MCF 10A (cell line): ENCODE measurements at regions not wholly inside any gene's neighbourhood (a gene's known extent, or its start where the extent isn't known, plus 50 kb on each side); places are given as distances from the start of the nearest gene placed in this dataset.

ENCODE experiments used
- BruUV-seq: library from RNA; stranded (reverse); fragments of 400-500 nt; replicated peaks from 2 replicates; lab custom pipeline; 2021; lab: Mats Ljungman, UMichigan
- CTCF ChIA-PET: fragments of 300-600 bp; sonication (Branson Sonifier 250); formaldehyde crosslinking; extraction: SDS; loops from one replicate; lab custom pipeline; 2021; ENCODE audit warnings: antibody characterized with exemption, inconsistent platforms; lab: Yijun Ruan, JAX
- POLR2A ChIA-PET: fragments of 300-600, 350-650 bp; sonication (Branson Sonifier 250); formaldehyde crosslinking; extraction: SDS; loops from one replicate; lab custom pipeline; 2020; ENCODE audit warnings: antibody characterized with exemption, inconsistent platforms; lab: Yijun Ruan, JAX
- DNase-seq: peaks from one replicate; pipeline ENCODE4 v3.0.0-alpha.2; 2018; ENCODE audit not compliant: unreplicated experiment
- H3K27ac Mint-ChIP-seq: one replicate; pipeline ENCODE4 v1.8.0; 2022; ENCODE audit warnings: mild to moderate bottlenecking, low read depth, mixed read lengths; ENCODE audit not compliant: unreplicated experiment
- H3K27me3 Mint-ChIP-seq: one replicate; pipeline ENCODE4 v1.8.0; 2022; ENCODE audit warnings: mixed read lengths; ENCODE audit not compliant: insufficient read depth, unreplicated experiment
- H3K36me3 Mint-ChIP-seq: one replicate; pipeline ENCODE4 v1.8.0; 2022; ENCODE audit warnings: mild to moderate bottlenecking, moderate library complexity, mixed read lengths; ENCODE audit not compliant: insufficient read depth, unreplicated experiment
- H3K4me1 Mint-ChIP-seq: one replicate; pipeline ENCODE4 v1.8.0; 2022; ENCODE audit warnings: mixed read lengths; ENCODE audit not compliant: insufficient read depth, unreplicated experiment
- H3K4me3 Mint-ChIP-seq: one replicate; pipeline ENCODE4 v1.8.0; 2022; ENCODE audit warnings: mild to moderate bottlenecking, moderate library complexity, mixed read lengths; ENCODE audit not compliant: unreplicated experiment
- H3K9me3 Mint-ChIP-seq: one replicate; pipeline ENCODE4 v1.8.0; 2022; ENCODE audit warnings: mixed read lengths; ENCODE audit not compliant: unreplicated experiment
- intact Hi-C: fragments of 100-400 bp; cut with micrococcal nuclease; formaldehyde crosslinking; loops from 2 replicates; pipeline ENCODE4 v1.14.1; 2022
- TF ChIP-seq, protein P1 (sequence below): fragments of 200-600 bp; IDR thresholded peaks from one replicate; pipeline ENCODE4 v1.8.0; 2022; ENCODE audit warnings: antibody characterized with exemption, mild to moderate bottlenecking; ENCODE audit not compliant: unreplicated experiment

DNA sequence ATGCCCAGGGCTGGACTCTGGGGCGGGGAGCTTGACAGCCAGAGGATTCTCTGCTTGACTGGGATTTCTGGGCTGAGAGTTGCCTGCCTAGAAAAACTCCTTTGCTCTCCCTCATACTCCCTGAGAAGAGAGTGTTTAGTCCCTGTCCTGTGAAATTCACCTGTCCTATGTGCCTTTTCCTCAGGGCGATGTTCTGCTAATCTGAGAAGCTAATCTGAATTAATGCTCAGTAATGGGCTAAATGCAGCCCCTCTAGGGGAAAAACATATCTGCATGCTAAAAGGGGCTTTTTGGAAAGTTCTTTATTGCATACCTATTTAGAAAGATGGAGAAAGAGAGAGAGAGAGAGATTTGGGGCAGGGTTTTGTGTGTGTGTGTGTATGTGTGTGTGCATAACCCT lies 454.4 kb downstream of the GATA3 start:
- intact Hi-C loops = no loop called here
- Mint-ChIP-seq H3K4me1 (no peaks in the 10 kb centered on the region), H3K9me3 (no peaks in the 10 kb centered on the region), H3K4me3 (no peak overlapping the region), H3K27ac (no peak overlapping the region), H3K36me3 (no peaks in the 10 kb centered on the region), H3K27me3 (no peaks in the 10 kb centered on the region)
- CTCF ChIA-PET = interaction anchor here (1.3 kb wide), 1 partner anchor 231 kb away, joined by 3 read pairs; no protein-coding TSS in a partner anchor
- TF ChIP-seq, protein P1, sequence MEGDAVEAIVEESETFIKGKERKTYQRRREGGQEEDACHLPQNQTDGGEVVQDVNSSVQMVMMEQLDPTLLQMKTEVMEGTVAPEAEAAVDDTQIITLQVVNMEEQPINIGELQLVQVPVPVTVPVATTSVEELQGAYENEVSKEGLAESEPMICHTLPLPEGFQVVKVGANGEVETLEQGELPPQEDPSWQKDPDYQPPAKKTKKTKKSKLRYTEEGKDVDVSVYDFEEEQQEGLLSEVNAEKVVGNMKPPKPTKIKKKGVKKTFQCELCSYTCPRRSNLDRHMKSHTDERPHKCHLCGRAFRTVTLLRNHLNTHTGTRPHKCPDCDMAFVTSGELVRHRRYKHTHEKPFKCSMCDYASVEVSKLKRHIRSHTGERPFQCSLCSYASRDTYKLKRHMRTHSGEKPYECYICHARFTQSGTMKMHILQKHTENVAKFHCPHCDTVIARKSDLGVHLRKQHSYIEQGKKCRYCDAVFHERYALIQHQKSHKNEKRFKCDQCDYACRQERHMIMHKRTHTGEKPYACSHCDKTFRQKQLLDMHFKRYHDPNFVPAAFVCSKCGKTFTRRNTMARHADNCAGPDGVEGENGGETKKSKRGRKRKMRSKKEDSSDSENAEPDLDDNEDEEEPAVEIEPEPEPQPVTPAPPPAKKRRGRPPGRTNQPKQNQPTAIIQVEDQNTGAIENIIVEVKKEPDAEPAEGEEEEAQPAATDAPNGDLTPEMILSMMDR = no peak
- no TSS peak for BruUV-seq
- POLR2A ChIA-PET = no interaction called here
- DNase-seq = no peak

DNA sequence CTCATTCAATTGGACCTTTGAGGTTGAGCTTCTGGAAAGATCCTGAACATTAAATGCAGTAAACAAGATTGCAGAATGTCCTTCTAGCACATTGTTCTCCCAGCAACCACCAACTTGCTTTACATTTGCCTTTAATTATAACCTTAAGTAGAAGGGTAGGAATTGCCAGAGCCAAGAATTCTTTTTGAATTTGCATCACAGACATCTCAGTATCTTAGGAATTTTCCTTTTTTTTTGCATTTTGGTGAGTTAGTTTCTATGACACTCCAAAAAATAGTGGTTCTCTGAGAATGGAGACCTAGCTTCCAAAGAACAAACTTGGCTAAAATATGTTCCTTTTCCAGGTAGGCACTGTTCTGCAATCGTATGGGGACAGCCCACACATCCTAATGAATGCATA lies 456.0 kb downstream of the GATA3 start:
- CTCF ChIA-PET = no interaction called here
- intact Hi-C loops = no loop called here
- no peaks in the 10 kb centered on the region for H3K27me3 Mint-ChIP-seq
- POLR2A ChIA-PET = interaction anchor here (1.2 kb wide), 1 partner anchor 10 kb away, joined by 3 read pairs; no protein-coding TSS in a partner anchor
- H3K4me1 Mint-ChIP-seq = no peaks in the 10 kb centered on the region
- DNase-seq = no peak
- no peak overlapping the region for H3K27ac Mint-ChIP-seq
- H3K4me3 Mint-ChIP-seq = no peak overlapping the region
- BruUV-seq = no TSS peak
- no peaks in the 10 kb centered on the region for H3K9me3 Mint-ChIP-seq
- no peaks in the 10 kb centered on the region for H3K36me3 Mint-ChIP-seq
- TF ChIP-seq, protein P1 = no peak

DNA sequence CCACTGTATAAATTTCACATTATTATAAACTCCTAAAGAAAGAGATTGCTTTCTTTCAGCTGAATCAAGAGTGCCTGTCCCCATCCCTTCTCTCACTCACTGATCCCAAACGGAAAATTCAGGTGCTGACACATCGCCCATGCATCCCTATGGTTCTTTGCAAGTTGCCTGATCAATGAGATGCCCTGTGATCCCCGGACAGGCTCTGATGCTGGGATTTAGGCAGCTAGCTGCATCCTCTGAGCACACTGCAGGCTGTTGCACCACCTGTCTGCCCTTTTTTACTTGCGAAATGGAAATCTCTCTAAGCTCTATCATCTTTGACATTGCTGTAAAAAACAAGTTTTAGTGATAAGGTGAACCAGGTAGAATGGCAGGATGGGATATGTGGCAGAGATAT lies 456.5 kb downstream of the GATA3 start:
- Mint-ChIP-seq H3K27ac (no peak overlapping the region), H3K4me3 (no peak overlapping the region), H3K36me3 (no peaks in the 10 kb centered on the region), H3K4me1 (no peaks in the 10 kb centered on the region), H3K27me3 (no peaks in the 10 kb centered on the region), H3K9me3 (no peaks in the 10 kb centered on the region)
- TF ChIP-seq, protein P1 = no peak
- no peak for DNase-seq
- intact Hi-C loops = no loop called here
- no TSS peak for BruUV-seq
- ChIA-PET CTCF (no interaction called here), POLR2A (interaction anchor here (1.2 kb wide), 1 partner anchor 9 kb away, joined by 3 read pairs; no protein-coding TSS in a partner anchor)

DNA sequence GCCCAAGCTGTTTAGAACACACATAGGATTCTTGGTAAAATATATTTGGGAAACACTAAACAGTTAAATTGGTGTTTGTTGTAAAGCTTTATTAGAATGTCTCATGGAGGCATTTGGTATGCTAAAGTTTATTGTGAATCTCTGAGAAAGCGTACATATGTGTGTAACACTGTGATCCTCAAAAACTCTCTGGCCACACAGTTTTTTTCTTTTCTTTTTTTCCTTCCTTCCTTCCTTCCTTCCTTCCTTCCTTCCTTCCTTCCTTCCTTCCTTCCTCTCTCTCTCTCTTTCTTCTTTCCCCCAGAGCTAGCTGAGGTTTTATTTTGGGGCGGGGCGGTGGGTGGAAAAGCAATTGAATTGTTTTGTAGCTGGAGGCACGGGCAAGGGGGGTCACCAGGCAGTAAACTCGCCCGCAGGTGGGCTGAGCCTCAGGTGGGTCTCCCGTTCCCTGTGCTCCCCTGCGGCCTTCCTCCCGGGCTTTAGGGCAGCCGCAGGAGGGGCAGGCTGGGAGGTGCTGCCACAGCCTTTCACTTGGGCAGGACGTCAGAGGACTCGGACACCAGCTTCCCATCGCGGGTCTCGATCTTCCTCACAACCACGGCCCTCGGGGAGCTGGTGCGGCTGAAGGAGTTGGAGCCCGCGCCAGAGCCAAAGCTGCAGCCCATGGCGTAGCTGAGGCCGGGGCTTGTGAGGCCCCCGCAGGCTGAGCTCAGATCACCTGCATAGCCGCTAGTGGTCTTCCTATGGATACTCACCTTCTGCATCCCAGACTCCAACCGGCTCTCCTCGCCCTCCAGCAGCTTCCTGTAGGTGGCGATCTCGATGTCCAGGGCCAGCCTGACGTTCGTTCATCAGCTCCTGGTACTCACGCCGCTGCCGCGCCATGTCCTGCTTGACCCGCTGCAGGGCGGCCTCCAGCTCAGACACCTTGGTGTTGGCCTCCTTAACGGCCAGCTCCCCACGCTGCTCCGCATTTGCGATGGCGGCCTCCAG lies 459.0 kb downstream of the GATA3 start:
- Mint-ChIP-seq H3K27me3 (no peaks in the 10 kb centered on the region), H3K4me3 (no peak overlapping the region), H3K4me1 (no peaks in the 10 kb centered on the region), H3K36me3 (no peaks in the 10 kb centered on the region), H3K9me3 (no peaks in the 10 kb centered on the region), H3K27ac (no peak overlapping the region)
- ChIA-PET CTCF (interaction anchor here (0.6 to 1.5 kb wide), 4 partner anchors 10 to 555 kb away, joined by 3 to 4 read pairs (median 3); no protein-coding TSS in a partner anchor), POLR2A (no interaction called here)
- DNase-seq = no peak
- intact Hi-C loops = no loop called here
- TF ChIP-seq, protein P1 = no peak
- BruUV-seq = no TSS peak
